Coronary artery (tissue), 2 donors: ENCODE measurements at regions not wholly inside any gene's neighbourhood (a gene's known extent, or its start where the extent isn't known, plus 50 kb on each side); places are given as distances from the start of the nearest gene placed in this dataset.
"Not testable (repeated sequence)": the region's sequence is repeated elsewhere in the genome, so short reads cannot be mapped to it uniquely, and the experiment has no call there.

Source experiments
- DNase-seq: peaks from one replicate; pipeline ENCODE4 v3.0.0-alpha.2; 2017; ENCODE audit warnings: low spot score
- H3K27ac ChIP-seq, 2 donors: fragments of 200-600 bp; sonication (generic); one replicate each; pipeline ENCODE4 v1.5.1; 2016 to 2019
- H3K4me3 ChIP-seq: fragments of 200-600 bp; sonication (generic); 2 replicates; pipeline ENCODE4 v1.5.1; 2016; ENCODE audit warnings: mild to moderate bottlenecking, moderate library complexity
- CTCF ChIP-seq: fragments of 200-600 bp; sonication (generic); IDR thresholded peaks from one replicate; pipeline ENCODE4 v1.5.1; 2019; ENCODE audit warnings: antibody characterized with exemption

GRCh38 chr14:101665478-101666078 lies 95.9 kb upstream of the PPP2R5C start:
- peak; percentile 15 for TF ChIP-seq CTCF
- no peak overlapping the region for H3K4me3 ChIP-seq
- no peak overlapping the region for H3K27ac ChIP-seq
- no peak for DNase-seq

- DNase-seq: no peak
These were observed 95.2 kb upstream of the PPP2R5C start for GRCh38 chr14:101666264-101666663.

GRCh38 chr14:101669629-101670028 lies 91.9 kb upstream of the PPP2R5C start:
- no peak for DNase-seq
- Histone ChIP-seq H3K4me3 (no peak overlapping the region), H3K27ac (no peak overlapping the region)
- TF ChIP-seq CTCF: no peak

More at GRCh38 chr14:101666264-101666663, 95.2 kb upstream of the PPP2R5C start:
- no peak overlapping the region for H3K27ac ChIP-seq
- no peak for TF ChIP-seq CTCF
- H3K4me3 ChIP-seq: no peak overlapping the region

GRCh38 chr14:101673873-101674272 lies 87.6 kb upstream of the PPP2R5C start:
- DNase-seq: no peak
- H3K27ac ChIP-seq: no peak overlapping the region
- no peak overlapping the region for H3K4me3 ChIP-seq
- TF ChIP-seq CTCF: no peak

- not testable (repeated sequence) for DNase-seq, H3K4me3 ChIP-seq, H3K27ac ChIP-seq
These were observed 85.7 kb upstream of the PPP2R5C start for GRCh38 chr14:101675835-101676234.

- H3K4me3 ChIP-seq, H3K27ac ChIP-seq, DNase-seq: not testable (repeated sequence)
These were observed 83.6 kb upstream of the PPP2R5C start for GRCh38 chr14:101677912-101678327.

- TF ChIP-seq CTCF: no peak
- DNase-seq: no peak
These were observed 79.7 kb upstream of the PPP2R5C start for GRCh38 chr14:101681795-101682194.

GRCh38 chr14:101683365-101683764 lies 78.1 kb upstream of the PPP2R5C start:
- TF ChIP-seq CTCF: no peak
- no peak overlapping the region for H3K27ac ChIP-seq
- no peak overlapping the region for H3K4me3 ChIP-seq
- DNase-seq: no peak

More at GRCh38 chr14:101681795-101682194, 79.7 kb upstream of the PPP2R5C start:
- H3K4me3 ChIP-seq: no peak overlapping the region
- H3K27ac ChIP-seq: no peak overlapping the region
